ENCODE measurements at regions not wholly inside any gene's neighbourhood (a gene's known extent, or its start where the extent isn't known, plus 50 kb on each side); places are given as distances from the start of the nearest gene placed in this dataset.

- in situ Hi-C loops (cut with MboI; ENCODE audit: low pct_unique_long_range_greater_than_20kb, low sequenced_read_pairs), result no loop called here
- no peak for DNase-seq
These were observed 81.5 kb upstream of the SLC7A1 start for GRCh38 chr13:29676941-29677452.

GRCh38 chr13:29676535-29676934, 81.0 kb upstream of the SLC7A1 start:
- in situ Hi-C loops (cut with MboI; ENCODE audit: low pct_unique_long_range_greater_than_20kb, low sequenced_read_pairs), result no loop called here
- no peak for DNase-seq

GRCh38 chr13:29674532-29674931, 79.0 kb upstream of the SLC7A1 start:
- in situ Hi-C loops (cut with MboI; ENCODE audit: low pct_unique_long_range_greater_than_20kb, low sequenced_read_pairs), result no loop called here
- no peak for DNase-seq

GRCh38 chr13:29664591-29664990, 69.1 kb upstream of the SLC7A1 start:
- in situ Hi-C loops (cut with MboI; ENCODE audit: low pct_unique_long_range_greater_than_20kb, low sequenced_read_pairs), result no loop called here
- DNase-seq, result peak; percentile 9

GRCh38 chr13:29654843-29655547, 59.5 kb upstream of the SLC7A1 start:
- in situ Hi-C loops (cut with MboI; ENCODE audit: low pct_unique_long_range_greater_than_20kb, low sequenced_read_pairs), result no loop called here
- no peak for DNase-seq

- DNase-seq, result no peak
- in situ Hi-C loops (cut with MboI; ENCODE audit: low pct_unique_long_range_greater_than_20kb, low sequenced_read_pairs), result no loop called here
These were observed 58.9 kb upstream of the SLC7A1 start for GRCh38 chr13:29654384-29654783.

GRCh38 chr13:29648760-29649159, 53.3 kb upstream of the SLC7A1 start:
- in situ Hi-C loops (cut with MboI; ENCODE audit: low pct_unique_long_range_greater_than_20kb, low sequenced_read_pairs), result no loop called here

More at GRCh38 chr13:29648760-29649159, 53.3 kb upstream of the SLC7A1 start:
- no peak for DNase-seq
